ENCODE measurements at regions not wholly inside any gene's neighbourhood (a gene's known extent, or its start where the extent isn't known, plus 50 kb on each side); places are given as distances from the start of the nearest gene placed in this dataset.

GRCh38 chr4:130210864-130211263, 1114.9 kb downstream of the C4orf33 start:
- Histone ChIP-seq H3K9me3 (ENCODE audit: low read depth) (no peaks in the 10 kb centered on the region), H3K27me3 (no peaks in the 10 kb centered on the region), H3K27ac (no peak overlapping the region), H2AFZ (no peak overlapping the region), H3K79me2 (no peaks in the 10 kb centered on the region), H3K4me1 (ENCODE audit: insufficient read depth) (no peaks in the 10 kb centered on the region), H3K4me3 (no peak overlapping the region), H4K20me1 (ENCODE audit: insufficient read depth, poor library complexity, severe bottlenecking) (no peaks in the 10 kb centered on the region), H3K4me2 (no peak overlapping the region), H3K9me2 (replicated peaks; ENCODE audit: insufficient read depth) (no peaks in the 10 kb centered on the region), H3K36me3 (replicated peaks; ENCODE audit: insufficient read depth, low read depth) (no peaks in the 10 kb centered on the region)
- 33% methylated on average over 1 of the region's 1 CpG for WGBS (ENCODE audit: low lambda C conversion rate, missing lambda C conversion rate)
- TF ChIP-seq EZH2phosphoT487 (IDR thresholded peaks at IDR 0.05; ENCODE audit: low read depth, severe bottlenecking, unreplicated experiment) (no peak), EZH2 (IDR thresholded peaks at IDR 0.05; ENCODE audit: borderline replicate concordance) (no peak), CTCF (IDR thresholded peaks at IDR 0.05; ENCODE audit: poor library complexity) (no peak)
- DNase-seq (ENCODE audit: low spot score): no peak

- Histone ChIP-seq H3K9me3 (ENCODE audit: low read depth) (no peaks in the 10 kb centered on the region), H3K4me2 (no peak overlapping the region), H2AFZ (no peak overlapping the region), H4K20me1 (ENCODE audit: insufficient read depth, poor library complexity, severe bottlenecking) (no peaks in the 10 kb centered on the region), H3K4me1 (ENCODE audit: insufficient read depth) (no peaks in the 10 kb centered on the region), H3K27me3 (no peaks in the 10 kb centered on the region), H3K36me3 (replicated peaks; ENCODE audit: insufficient read depth, low read depth) (no peaks in the 10 kb centered on the region), H3K4me3 (no peak overlapping the region), H3K27ac (no peak overlapping the region), H3K79me2 (no peaks in the 10 kb centered on the region), H3K9me2 (replicated peaks; ENCODE audit: insufficient read depth) (no peaks in the 10 kb centered on the region)
- DNase-seq (ENCODE audit: low spot score): no peak
- TF ChIP-seq EZH2 (IDR thresholded peaks at IDR 0.05; ENCODE audit: borderline replicate concordance): no peak
- no peak for TF ChIP-seq CTCF (IDR thresholded peaks at IDR 0.05; ENCODE audit: poor library complexity)
- no peak for TF ChIP-seq EZH2phosphoT487 (IDR thresholded peaks at IDR 0.05; ENCODE audit: low read depth, severe bottlenecking, unreplicated experiment)
- 73% methylated on average over 3 of the region's 3 CpGs for WGBS (ENCODE audit: low lambda C conversion rate, missing lambda C conversion rate)
These were observed 1118.3 kb downstream of the C4orf33 start for GRCh38 chr4:130214268-130214667.

- Histone ChIP-seq H3K4me3 (no peak overlapping the region), H3K79me2 (no peaks in the 10 kb centered on the region), H3K4me2 (no peak overlapping the region), H3K4me1 (ENCODE audit: insufficient read depth) (no peaks in the 10 kb centered on the region), H3K27ac (no peak overlapping the region), H3K9me2 (replicated peaks; ENCODE audit: insufficient read depth) (no peaks in the 10 kb centered on the region), H2AFZ (no peak overlapping the region), H4K20me1 (ENCODE audit: insufficient read depth, poor library complexity, severe bottlenecking) (no peaks in the 10 kb centered on the region), H3K9me3 (ENCODE audit: low read depth) (no peaks in the 10 kb centered on the region), H3K36me3 (replicated peaks; ENCODE audit: insufficient read depth, low read depth) (no peaks in the 10 kb centered on the region), H3K27me3 (no peaks in the 10 kb centered on the region)
- TF ChIP-seq EZH2 (IDR thresholded peaks at IDR 0.05; ENCODE audit: borderline replicate concordance) (no peak), CTCF (IDR thresholded peaks at IDR 0.05; ENCODE audit: poor library complexity) (no peak), EZH2phosphoT487 (IDR thresholded peaks at IDR 0.05; ENCODE audit: low read depth, severe bottlenecking, unreplicated experiment) (no peak)
- WGBS (ENCODE audit: low lambda C conversion rate, missing lambda C conversion rate): 89% methylated on average over 3 of the region's 3 CpGs
- DNase-seq (ENCODE audit: low spot score): no peak
These were observed 1137.6 kb downstream of the C4orf33 start for GRCh38 chr4:130233377-130234047.

Measured in hepatocyte (in vitro differentiated cells).